ENCODE measurements at regions not wholly inside any gene's neighbourhood (a gene's known extent, or its start where the extent isn't known, plus 50 kb on each side); places are given as distances from the start of the nearest gene placed in this dataset.

DNA sequence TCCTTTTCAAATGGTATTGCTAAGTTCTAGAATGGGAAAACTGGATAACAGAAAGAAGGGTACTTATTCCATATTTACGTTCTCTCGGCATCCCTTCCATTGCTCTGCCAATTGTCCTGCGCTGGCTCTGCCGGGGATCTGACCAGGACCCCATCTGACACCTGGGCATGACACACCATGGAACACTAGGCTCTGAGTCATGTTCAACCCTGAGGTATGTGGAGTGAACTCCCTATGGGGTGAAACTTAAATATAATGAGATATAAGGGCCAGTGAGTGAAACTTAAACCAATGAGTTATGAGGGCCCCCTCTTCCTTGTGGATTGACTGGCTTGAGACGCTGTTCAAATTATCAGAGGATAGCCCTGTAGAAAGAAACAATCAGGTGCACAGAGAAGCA, 55.1 kb upstream of the ZEB1 start:
- DNase-seq (ENCODE audit: extremely low read depth, low read depth, low spot score) = no peak

DNA sequence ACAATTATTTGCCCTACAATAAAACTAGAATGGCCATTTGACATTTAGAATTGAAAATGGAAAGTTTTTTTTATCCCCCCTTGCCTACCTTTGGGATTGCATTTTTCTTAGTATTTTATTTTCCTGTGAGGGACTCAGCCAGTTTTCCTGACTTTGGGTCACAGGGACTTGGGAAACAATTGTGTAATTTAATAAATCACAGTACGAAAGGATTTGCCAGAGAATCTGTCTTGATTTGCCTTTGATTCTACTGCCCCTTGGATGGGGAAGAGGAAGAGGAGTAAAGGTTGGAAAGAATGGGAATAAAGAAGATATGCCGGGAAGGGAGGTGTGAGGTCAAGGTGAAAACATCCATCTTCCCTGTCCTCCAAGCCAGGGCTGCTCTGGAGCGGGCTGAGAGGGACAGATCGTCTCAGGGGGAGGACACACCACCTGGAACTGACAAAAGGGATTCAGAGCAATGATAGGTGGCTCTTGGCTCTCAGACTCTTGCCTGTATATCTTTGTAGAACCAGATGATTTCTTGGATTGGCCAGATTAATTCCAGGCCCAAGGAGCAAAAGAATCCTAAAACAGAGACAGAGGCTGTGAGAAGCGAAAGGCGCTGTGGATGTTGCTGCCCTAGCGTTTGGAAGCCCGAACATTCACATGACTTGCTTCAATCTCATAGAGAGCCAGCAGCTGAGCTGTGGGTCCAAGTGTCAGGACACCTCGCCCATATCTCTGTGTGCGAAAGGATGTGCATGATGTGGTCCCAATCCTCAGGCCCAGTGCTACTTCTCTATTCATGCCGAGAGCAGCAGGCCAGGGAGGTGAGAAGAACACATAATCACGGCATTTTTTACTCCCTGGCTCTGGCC, 50.3 kb upstream of the ZEB1 start:
- no peak for DNase-seq (ENCODE audit: extremely low read depth, low read depth, low spot score)
